Endothelial cell of umbilical vein (primary cell): ENCODE measurements at regions not wholly inside any gene's neighbourhood (a gene's known extent, or its start where the extent isn't known, plus 50 kb on each side); places are given as distances from the start of the nearest gene placed in this dataset.

Experiments used
- BruUV-seq: library from RNA; stranded (reverse); fragments of 400-500 nt; replicated peaks from 2 replicates; lab custom pipeline; 2021; lab: Mats Ljungman, UMichigan
- CTCF ChIA-PET: fragments of 300-600, 350-600 bp; sonication (Branson Sonifier 250); formaldehyde crosslinking; loops from one replicate; lab custom pipeline; 2021; ENCODE audit warnings: antibody characterized with exemption, inconsistent platforms; lab: Charles Lee
- POLR2A ChIA-PET: fragments of 300-600, 350-600 bp; sonication (Branson Sonifier 250); formaldehyde crosslinking; loops from one replicate; lab custom pipeline; 2021; ENCODE audit warnings: antibody characterized with exemption, inconsistent platforms; lab: Charles Lee
- DNase-seq: peaks from one replicate; pipeline ENCODE4 v3.0.0-alpha.2; 2011; ENCODE audit warnings: low read depth, low spot score
- FAIRE-seq: peaks from 2 replicates; lab custom pipeline; 2011; peaks lifted over from hg19 to GRCh38; lab: Jason Lieb, UNC
- H2AFZ ChIP-seq: 2 replicates; pipeline ENCODE4 v1.6.0; 2012; ENCODE audit warnings: low read depth, low read length, control low read depth, inconsistent platforms
- H3K27ac ChIP-seq: 2 replicates; pipeline ENCODE4 v1.5.1; 2011; ENCODE audit warnings: low read depth, mild to moderate bottlenecking, control low read depth, low read length, moderate library complexity; ENCODE audit not compliant: insufficient read depth
- H3K27me3 ChIP-seq, 2 experiments: 2 replicates each; pipeline versions ENCODE4 v1.6.0 to v1.6.1; 2011; ENCODE audit warnings: low read length in 2 of 2, mixed read lengths in 1 of 2; ENCODE audit not compliant: control insufficient read depth in 2 of 2, insufficient read depth in 2 of 2
- H3K36me3 ChIP-seq, 2 experiments: 2 replicates in 1 of 2; 3 replicates in 1 of 2; pipeline ENCODE4 v1.5.1; 2011; ENCODE audit warnings: low read length in 2 of 2, mild to moderate bottlenecking in 1 of 2, moderate library complexity in 1 of 2; ENCODE audit not compliant: control insufficient read depth in 2 of 2, insufficient read depth in 2 of 2; ENCODE audit errors: extremely low read depth in 1 of 2
- H3K4me1 ChIP-seq: 3 replicates; pipeline ENCODE4 v1.5.1; 2011; ENCODE audit warnings: mild to moderate bottlenecking, low read length; ENCODE audit not compliant: control insufficient read depth, insufficient read depth; ENCODE audit errors: extremely low read depth
- H3K4me2 ChIP-seq: 2 replicates; pipeline ENCODE4 v1.6.1; 2011; ENCODE audit warnings: low read length, control low read depth, mixed read lengths; ENCODE audit not compliant: insufficient read depth
- H3K4me3 ChIP-seq, 3 experiments: fragments of 200-600 bp in 1 of 3; sonication (generic), shearing (Covaris generic) in 1 of 3; replicated peaks in 1 of 3; 2 replicates each; pipeline ENCODE4 v1.5.1; 2011 to 2016; ENCODE audit warnings: control low read depth in 3 of 3, low read length in 3 of 3, mild to moderate bottlenecking in 2 of 3, inconsistent platforms in 1 of 3, low read depth in 1 of 3, moderate library complexity in 1 of 3; ENCODE audit not compliant: insufficient read depth in 1 of 3
- H3K79me2 ChIP-seq: 2 replicates; pipeline ENCODE4 v1.6.0; 2012; ENCODE audit warnings: low read length, inconsistent platforms; ENCODE audit not compliant: control insufficient read depth, insufficient read depth
- H3K9ac ChIP-seq: replicated peaks from 2 replicates; pipeline ENCODE3; 2011; ENCODE audit warnings: low read length, control low read depth; ENCODE audit not compliant: insufficient read depth; ENCODE audit errors: extremely low read depth
- H3K9me1 ChIP-seq: replicated peaks from 3 replicates; pipeline ENCODE4 v1.6.0; 2011; ENCODE audit warnings: mild to moderate bottlenecking, low read length; ENCODE audit not compliant: control insufficient read depth, insufficient read depth; ENCODE audit errors: extremely low read depth
- H3K9me3 ChIP-seq: replicated peaks from 2 replicates; pipeline ENCODE4 v1.5.1; 2012; ENCODE audit warnings: low read length, inconsistent platforms; ENCODE audit not compliant: control insufficient read depth, insufficient read depth
- H4K20me1 ChIP-seq: replicated peaks from 2 replicates; pipeline ENCODE3; 2011; ENCODE audit warnings: mild to moderate bottlenecking, low read length; ENCODE audit not compliant: control insufficient read depth, insufficient read depth; ENCODE audit errors: extremely low read depth
- CTCF ChIP-seq, 2 donors: IDR thresholded peaks; 1 replicate in 1 of 2; 2 replicates in 1 of 2; pipeline ENCODE4 v1.5.1; 2011; ENCODE audit warnings: low read length in 2 of 2, mild to moderate bottlenecking in 2 of 2, moderate library complexity in 2 of 2, control low read depth in 1 of 2, inconsistent platforms in 1 of 2, low read depth in 1 of 2; ENCODE audit not compliant: insufficient read depth in 1 of 2; ENCODE audit errors: extremely low read depth in 1 of 2
- FOS ChIP-seq: IDR thresholded peaks from 2 replicates; pipeline ENCODE4 v1.6.1; 2011; ENCODE audit warnings: mild to moderate bottlenecking, low read length, moderate library complexity, borderline replicate concordance; ENCODE audit not compliant: insufficient read depth
- JUN ChIP-seq: IDR thresholded peaks from 2 replicates; pipeline ENCODE4 v1.6.1; 2011; ENCODE audit warnings: borderline replicate concordance, low read depth; ENCODE audit not compliant: insufficient read length, insufficient read depth
- MAX ChIP-seq: IDR thresholded peaks from 2 replicates; pipeline ENCODE4 v1.6.1; 2011; ENCODE audit not compliant: insufficient read depth, insufficient read length
- MYC ChIP-seq: IDR thresholded peaks from one replicate; pipeline ENCODE4 v1.6.1; 2011; ENCODE audit warnings: mild to moderate bottlenecking, low read depth, low read length
- POLR2AphosphoS5 ChIP-seq: IDR thresholded peaks from 2 replicates; pipeline ENCODE4 v1.6.1; 2012; ENCODE audit warnings: low read depth, mild to moderate bottlenecking, control low read depth, low read length, moderate library complexity; ENCODE audit not compliant: insufficient read depth
- dilution Hi-C: fragments of 300-500 bp; cut with MboI; formaldehyde crosslinking; loops from one replicate; pipeline ENCODE4 v1.15.0; 2019; ENCODE audit warnings: low sequenced_read_pairs; ENCODE audit not compliant: extremely low pct_ligation_motif_present
- intact Hi-C: fragments of 100-400 bp; cut with micrococcal nuclease; formaldehyde crosslinking; loops from one replicate; pipeline ENCODE4 v1.10.0; 2022

GRCh38 chr22:48239461-48240147 is 1477.2 kb downstream of the TBC1D22A start:
- Histone ChIP-seq H3K9ac (no peak overlapping the region), H3K4me2 (no peak overlapping the region), H3K9me3 (peaks cover 3% of the 10 kb centered on the region), H3K27me3 (no peaks in the 10 kb centered on the region), H3K4me1 (no peaks in the 10 kb centered on the region), H4K20me1 (no peaks in the 10 kb centered on the region), H3K4me3 (no peak overlapping the region), H3K9me1 (no peaks in the 10 kb centered on the region), H2AFZ (no peak overlapping the region), H3K36me3 (no peaks in the 10 kb centered on the region), H3K79me2 (no peaks in the 10 kb centered on the region), H3K27ac (no peak overlapping the region)
- BruUV-seq: no TSS peak
- ChIA-PET CTCF (no interaction called here), POLR2A (no interaction called here)
- DNase-seq: no peak
- no peak for FAIRE-seq
- no peak for TF ChIP-seq POLR2AphosphoS5
- TF ChIP-seq MAX: no peak
- TF ChIP-seq FOS: no peak
- TF ChIP-seq CTCF (IDR thresholded peaks at IDR 0.05; ENCODE audit: extremely low read depth in 1 of 2, insufficient read depth in 1 of 2, low read depth in 1 of 2, low read length in 2 of 2): no peak
- dilution Hi-C loops: no loop called here
- intact Hi-C loops: no loop called here

- no peak overlapping the region for H2AFZ ChIP-seq
- H3K9me3 ChIP-seq: peaks cover 5% of the 10 kb centered on the region
- H3K9me1 ChIP-seq: no peaks in the 10 kb centered on the region
- TF ChIP-seq CTCF (IDR thresholded peaks at IDR 0.05; ENCODE audit: extremely low read depth in 1 of 2, insufficient read depth in 1 of 2, low read depth in 1 of 2, low read length in 2 of 2) (no peak), MYC (no peak), JUN (no peak)
- H3K4me3 ChIP-seq: no peak overlapping the region
- H4K20me1 ChIP-seq: no peaks in the 10 kb centered on the region
- intact Hi-C loops (no loop called here), dilution Hi-C loops (no loop called here)
- no peaks in the 10 kb centered on the region for H3K27me3 ChIP-seq
- CTCF ChIA-PET: no interaction called here
- H3K79me2 ChIP-seq: no peaks in the 10 kb centered on the region
- no peak overlapping the region for H3K9ac ChIP-seq
- POLR2A ChIA-PET: no interaction called here
- H3K4me1 ChIP-seq: no peaks in the 10 kb centered on the region
- DNase-seq (no peak), FAIRE-seq (no peak)
- BruUV-seq: no TSS peak
- H3K36me3 ChIP-seq: no peaks in the 10 kb centered on the region
- H3K27ac ChIP-seq: no peak overlapping the region
- no peak overlapping the region for H3K4me2 ChIP-seq
These were observed 1476.5 kb downstream of the TBC1D22A start for GRCh38 chr22:48238966-48239365.
